ENCODE measurements at regions not wholly inside any gene's neighbourhood (a gene's known extent, or its start where the extent isn't known, plus 50 kb on each side); places are given as distances from the start of the nearest gene placed in this dataset.

DNA sequence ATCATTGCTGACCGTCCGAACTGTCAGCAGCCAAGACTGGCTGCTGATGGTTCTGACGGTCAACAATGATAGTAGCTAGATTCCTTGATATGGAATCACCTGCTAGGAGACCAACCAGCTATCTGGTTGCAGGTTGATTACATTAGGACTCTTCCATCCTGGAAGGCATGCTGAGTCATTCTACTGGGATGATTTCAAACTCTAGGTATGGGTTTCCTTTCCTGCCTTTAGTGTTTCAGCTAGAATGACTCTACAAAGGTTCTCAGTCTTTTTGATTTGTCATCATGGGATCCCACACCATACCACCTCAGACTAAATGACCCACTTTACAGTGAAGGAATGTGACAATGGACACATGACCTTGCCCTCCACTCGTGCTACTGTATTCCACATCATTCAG lies 138.1 kb upstream of the KL start:
- TF ChIP-seq EZH2phosphoT487 (IDR thresholded peaks at IDR 0.05; ENCODE audit: low read depth): no peak
- TF ChIP-seq, protein P1, sequence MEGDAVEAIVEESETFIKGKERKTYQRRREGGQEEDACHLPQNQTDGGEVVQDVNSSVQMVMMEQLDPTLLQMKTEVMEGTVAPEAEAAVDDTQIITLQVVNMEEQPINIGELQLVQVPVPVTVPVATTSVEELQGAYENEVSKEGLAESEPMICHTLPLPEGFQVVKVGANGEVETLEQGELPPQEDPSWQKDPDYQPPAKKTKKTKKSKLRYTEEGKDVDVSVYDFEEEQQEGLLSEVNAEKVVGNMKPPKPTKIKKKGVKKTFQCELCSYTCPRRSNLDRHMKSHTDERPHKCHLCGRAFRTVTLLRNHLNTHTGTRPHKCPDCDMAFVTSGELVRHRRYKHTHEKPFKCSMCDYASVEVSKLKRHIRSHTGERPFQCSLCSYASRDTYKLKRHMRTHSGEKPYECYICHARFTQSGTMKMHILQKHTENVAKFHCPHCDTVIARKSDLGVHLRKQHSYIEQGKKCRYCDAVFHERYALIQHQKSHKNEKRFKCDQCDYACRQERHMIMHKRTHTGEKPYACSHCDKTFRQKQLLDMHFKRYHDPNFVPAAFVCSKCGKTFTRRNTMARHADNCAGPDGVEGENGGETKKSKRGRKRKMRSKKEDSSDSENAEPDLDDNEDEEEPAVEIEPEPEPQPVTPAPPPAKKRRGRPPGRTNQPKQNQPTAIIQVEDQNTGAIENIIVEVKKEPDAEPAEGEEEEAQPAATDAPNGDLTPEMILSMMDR (IDR thresholded peaks at IDR 0.05; ENCODE audit: low read depth, low read length): no peak
